ENCODE measurements at regions not wholly inside any gene's neighbourhood (a gene's known extent, or its start where the extent isn't known, plus 50 kb on each side); places are given as distances from the start of the nearest gene placed in this dataset.

DNA sequence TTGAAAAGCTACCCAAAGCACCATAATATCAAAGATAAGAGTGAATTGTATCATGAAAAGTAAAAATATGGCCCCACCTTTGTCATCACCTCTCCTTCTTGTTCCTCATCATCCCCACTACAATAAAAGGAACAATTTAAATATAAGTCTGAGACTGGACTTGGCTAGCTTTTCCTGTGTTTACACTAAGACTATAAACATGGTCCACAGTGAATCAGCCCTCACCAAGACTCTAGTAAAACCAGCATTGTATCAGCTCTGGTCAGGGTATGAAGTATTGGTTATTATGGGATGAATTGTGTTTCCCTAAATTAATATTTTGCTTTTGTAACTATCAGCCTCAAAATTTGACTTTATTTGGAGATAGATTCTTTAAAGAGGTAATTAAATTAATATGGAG is 105.4 kb downstream of the SLC25A46 start:
- TF ChIP-seq, protein P1, sequence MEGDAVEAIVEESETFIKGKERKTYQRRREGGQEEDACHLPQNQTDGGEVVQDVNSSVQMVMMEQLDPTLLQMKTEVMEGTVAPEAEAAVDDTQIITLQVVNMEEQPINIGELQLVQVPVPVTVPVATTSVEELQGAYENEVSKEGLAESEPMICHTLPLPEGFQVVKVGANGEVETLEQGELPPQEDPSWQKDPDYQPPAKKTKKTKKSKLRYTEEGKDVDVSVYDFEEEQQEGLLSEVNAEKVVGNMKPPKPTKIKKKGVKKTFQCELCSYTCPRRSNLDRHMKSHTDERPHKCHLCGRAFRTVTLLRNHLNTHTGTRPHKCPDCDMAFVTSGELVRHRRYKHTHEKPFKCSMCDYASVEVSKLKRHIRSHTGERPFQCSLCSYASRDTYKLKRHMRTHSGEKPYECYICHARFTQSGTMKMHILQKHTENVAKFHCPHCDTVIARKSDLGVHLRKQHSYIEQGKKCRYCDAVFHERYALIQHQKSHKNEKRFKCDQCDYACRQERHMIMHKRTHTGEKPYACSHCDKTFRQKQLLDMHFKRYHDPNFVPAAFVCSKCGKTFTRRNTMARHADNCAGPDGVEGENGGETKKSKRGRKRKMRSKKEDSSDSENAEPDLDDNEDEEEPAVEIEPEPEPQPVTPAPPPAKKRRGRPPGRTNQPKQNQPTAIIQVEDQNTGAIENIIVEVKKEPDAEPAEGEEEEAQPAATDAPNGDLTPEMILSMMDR (IDR thresholded peaks at IDR 0.05 in 4 of 5, conservative IDR thresholded peaks at IDR 0.05 in 1 of 5), result no peak
- TF ChIP-seq POLR2A (IDR thresholded peaks at IDR 0.05), result no peak

Measured in gastrocnemius medialis (tissue), 4 donors.